Upper lobe of left lung (tissue), 4 donors: ENCODE measurements at regions not wholly inside any gene's neighbourhood (a gene's known extent, or its start where the extent isn't known, plus 50 kb on each side); places are given as distances from the start of the nearest gene placed in this dataset.

Source experiments
- CTCF ChIP-seq, 6 experiments: fragments of 450-650 bp in 4 of 6; fragments of 200-600 bp in 2 of 6; sonication (generic) in 2 of 6; IDR thresholded peaks; one replicate each; pipeline ENCODE4 v1.5.1; 2016 to 2019; ENCODE audit warnings: antibody characterized with exemption in 6 of 6
- EP300 ChIP-seq, 4 donors: sonication (generic); formaldehyde crosslinking; IDR thresholded peaks; one replicate each; pipeline ENCODE4 v1.5.1; 2017; ENCODE audit warnings: antibody characterized with exemption in 4 of 4, control low read depth in 2 of 4
- POLR2A ChIP-seq, 4 donors: fragments of 450-650 bp; IDR thresholded peaks; one replicate each; pipeline ENCODE4 v1.5.1; 2016 to 2017; ENCODE audit warnings: antibody characterized with exemption in 4 of 4, mild to moderate bottlenecking in 2 of 4

- no peak for TF ChIP-seq POLR2A (IDR thresholded peaks at IDR 0.05)
- TF ChIP-seq EP300 (IDR thresholded peaks at IDR 0.05) = no peak
- no peak for TF ChIP-seq CTCF (IDR thresholded peaks at IDR 0.05)
Measured at GRCh38 chr12:20283482-20283881, 84.9 kb upstream of the PDE3A start.
